C4-2B (cell line): ENCODE measurements at regions not wholly inside any gene's neighbourhood (a gene's known extent, or its start where the extent isn't known, plus 50 kb on each side); places are given as distances from the start of the nearest gene placed in this dataset.

Experiments used
- H3K27ac ChIP-seq: fragments of 450-650 bp; 2 replicates; pipeline ENCODE4 v1.5.1; 2017
- ZFX ChIP-seq: fragments of 450-650 bp; IDR thresholded peaks from 2 replicates; pipeline ENCODE4 v1.6.1; 2017
- TF ChIP-seq, protein P1 (sequence below): fragments of 450-650 bp; conservative IDR thresholded peaks from 2 replicates; pipeline ENCODE4 v1.5.1; 2017; ENCODE audit warnings: mild to moderate bottlenecking

DNA sequence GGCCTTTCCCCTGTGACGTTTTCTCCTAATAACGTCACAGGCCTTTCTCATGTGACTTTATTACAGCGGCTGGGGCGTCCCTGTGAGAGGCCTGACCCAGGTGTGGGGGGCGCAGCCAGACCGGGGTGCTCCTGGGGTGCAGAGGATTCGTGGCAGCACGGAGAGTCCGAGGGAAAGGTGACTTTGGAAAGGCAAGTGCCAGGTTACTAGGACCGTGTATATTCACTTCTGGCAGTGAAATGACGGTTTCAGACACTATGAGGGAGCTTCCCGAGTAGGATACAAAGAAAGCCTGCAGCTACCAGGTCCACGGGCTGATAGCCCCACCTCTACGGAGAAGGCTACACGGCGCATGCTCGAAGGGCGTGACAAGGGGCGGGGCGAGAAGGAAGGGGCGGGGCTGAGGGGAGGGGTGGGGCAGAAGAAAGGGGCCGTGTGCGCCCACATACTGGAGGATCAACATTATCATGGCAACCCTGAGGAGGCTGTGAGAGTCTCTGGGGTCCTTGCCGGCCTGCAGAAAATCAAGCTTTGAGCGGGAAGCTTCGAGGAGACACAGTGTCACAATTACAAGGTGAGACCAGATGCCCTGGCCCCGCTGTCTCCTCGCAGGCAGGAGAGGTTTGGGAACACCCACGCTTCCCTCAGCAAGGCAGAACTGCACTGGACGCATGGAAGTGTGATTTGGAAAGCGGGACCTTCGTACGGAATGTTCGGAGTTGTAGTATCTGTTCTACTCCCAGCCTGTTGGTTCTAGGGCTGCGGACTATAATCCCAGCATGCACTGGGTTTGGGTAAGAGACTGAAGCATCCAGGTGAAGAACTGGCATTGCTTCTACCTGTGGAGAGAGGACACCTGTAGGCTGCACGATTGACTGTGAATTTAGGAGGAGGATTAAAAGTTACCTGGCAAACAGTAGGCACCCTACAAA is 54.4 kb upstream of the ZNF337 start:
- H3K27ac ChIP-seq: no peak overlapping the region
- TF ChIP-seq ZFX: no peak
- TF ChIP-seq, protein P1, sequence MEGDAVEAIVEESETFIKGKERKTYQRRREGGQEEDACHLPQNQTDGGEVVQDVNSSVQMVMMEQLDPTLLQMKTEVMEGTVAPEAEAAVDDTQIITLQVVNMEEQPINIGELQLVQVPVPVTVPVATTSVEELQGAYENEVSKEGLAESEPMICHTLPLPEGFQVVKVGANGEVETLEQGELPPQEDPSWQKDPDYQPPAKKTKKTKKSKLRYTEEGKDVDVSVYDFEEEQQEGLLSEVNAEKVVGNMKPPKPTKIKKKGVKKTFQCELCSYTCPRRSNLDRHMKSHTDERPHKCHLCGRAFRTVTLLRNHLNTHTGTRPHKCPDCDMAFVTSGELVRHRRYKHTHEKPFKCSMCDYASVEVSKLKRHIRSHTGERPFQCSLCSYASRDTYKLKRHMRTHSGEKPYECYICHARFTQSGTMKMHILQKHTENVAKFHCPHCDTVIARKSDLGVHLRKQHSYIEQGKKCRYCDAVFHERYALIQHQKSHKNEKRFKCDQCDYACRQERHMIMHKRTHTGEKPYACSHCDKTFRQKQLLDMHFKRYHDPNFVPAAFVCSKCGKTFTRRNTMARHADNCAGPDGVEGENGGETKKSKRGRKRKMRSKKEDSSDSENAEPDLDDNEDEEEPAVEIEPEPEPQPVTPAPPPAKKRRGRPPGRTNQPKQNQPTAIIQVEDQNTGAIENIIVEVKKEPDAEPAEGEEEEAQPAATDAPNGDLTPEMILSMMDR: no peak

DNA sequence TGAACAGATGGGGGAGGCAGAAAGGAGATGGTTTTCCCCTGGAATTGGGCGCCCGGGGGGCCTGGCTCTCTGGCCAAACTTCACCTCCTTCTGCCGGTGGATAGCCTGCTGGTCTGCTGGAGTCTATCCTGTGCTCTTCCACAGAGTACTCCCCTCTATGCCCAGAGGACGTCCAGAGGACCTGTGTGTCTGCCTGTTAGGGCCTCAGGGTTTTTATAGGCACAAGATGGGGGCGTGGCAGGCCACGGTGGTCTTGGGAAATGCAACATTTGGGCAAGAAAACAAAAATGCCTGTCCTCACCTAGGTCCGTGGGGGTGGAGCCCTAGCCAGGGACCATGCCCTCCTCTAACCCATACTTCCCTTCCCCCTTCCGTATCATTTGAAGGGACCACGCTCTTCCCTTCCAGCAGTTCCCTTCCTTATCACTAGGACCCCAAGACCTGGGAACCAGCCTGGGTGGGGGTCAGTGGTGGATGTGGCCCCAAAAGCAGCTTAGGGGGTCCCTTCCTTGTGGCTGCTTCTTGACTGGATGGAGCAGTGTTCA is 53.6 kb upstream of the ZNF337 start:
- H3K27ac ChIP-seq: no peak overlapping the region
- TF ChIP-seq, protein P1: no peak
- no peak for TF ChIP-seq ZFX

DNA sequence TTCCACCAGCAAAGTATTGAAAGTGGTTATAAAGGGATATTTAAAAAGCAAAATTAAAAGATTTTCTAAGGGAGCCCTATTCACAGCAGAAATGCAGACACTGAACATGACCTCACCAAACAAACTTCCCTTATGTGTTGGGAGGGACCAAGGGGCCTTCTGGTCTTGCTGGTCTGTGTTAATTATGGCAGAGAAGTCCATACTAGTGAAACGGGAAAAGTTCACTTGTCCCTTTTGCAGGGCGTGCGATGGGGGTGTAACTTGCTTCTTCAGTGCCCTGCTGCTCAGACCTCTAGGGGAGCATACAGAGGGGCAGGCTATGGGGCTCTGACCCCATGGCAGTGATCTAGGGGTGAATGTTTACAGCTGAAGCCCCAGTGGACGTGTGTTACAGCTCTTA is 53.0 kb upstream of the ZNF337 start:
- no peak for TF ChIP-seq ZFX
- TF ChIP-seq, protein P1: no peak
- H3K27ac ChIP-seq: no peak overlapping the region
